Stimulated activated CD4-positive, alpha-beta T cell treated with anti-CD3 and anti-CD28 coated beads, Interleukin-1b, Interleukin-23, amount 100 ng/mL, for 48 hours (primary cell): ENCODE measurements at regions not wholly inside any gene's neighbourhood (a gene's known extent, or its start where the extent isn't known, plus 50 kb on each side); places are given as distances from the start of the nearest gene placed in this dataset.
"Not testable (repeated sequence)": the region's sequence is repeated elsewhere in the genome, so short reads cannot be mapped to it uniquely, and the experiment has no call there.

Source experiments
- DNase-seq: peaks from one replicate; pipeline ENCODE4 v3.0.0-alpha.2; 2020

DNA sequence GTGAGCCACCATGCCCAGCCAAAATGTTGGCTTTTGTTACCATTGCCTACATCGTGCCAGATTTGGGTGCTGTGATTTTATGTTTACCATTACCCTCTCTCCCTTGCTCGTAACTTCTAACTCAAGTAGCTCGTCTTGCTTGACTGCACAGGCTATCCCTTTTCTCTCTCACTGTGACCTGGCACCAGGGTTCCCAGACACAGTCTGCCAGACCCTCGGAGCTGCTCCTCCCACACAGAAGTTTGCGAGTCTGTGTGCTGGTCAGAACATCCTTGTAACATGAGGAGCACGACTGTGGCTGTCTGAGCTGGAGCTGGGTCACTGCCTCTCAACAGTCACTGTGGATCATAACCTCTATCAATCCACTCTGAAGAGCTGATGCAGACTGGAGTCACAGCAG lies 152.5 kb upstream of the ACKR3 start:
- no peak for DNase-seq

DNA sequence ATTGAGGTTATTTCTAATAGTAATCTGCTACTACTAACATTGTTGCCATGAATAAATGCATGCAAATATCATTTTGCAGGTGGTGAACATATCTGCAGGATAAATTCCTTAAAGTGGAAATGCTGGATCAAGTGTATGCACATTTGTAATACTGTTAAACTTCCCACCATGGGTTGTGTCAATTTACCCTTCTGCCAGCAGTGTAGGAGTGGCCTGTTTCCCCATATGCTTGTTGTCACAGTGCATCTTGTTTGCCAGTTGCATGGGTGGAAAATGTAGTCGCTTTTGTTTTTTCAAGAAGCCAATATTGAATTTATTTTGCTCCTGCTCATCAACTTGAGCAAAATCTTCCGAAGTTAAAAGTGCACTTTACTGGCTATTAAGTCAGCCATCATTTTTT lies 139.0 kb upstream of the ACKR3 start:
- DNase-seq, result no peak

DNA sequence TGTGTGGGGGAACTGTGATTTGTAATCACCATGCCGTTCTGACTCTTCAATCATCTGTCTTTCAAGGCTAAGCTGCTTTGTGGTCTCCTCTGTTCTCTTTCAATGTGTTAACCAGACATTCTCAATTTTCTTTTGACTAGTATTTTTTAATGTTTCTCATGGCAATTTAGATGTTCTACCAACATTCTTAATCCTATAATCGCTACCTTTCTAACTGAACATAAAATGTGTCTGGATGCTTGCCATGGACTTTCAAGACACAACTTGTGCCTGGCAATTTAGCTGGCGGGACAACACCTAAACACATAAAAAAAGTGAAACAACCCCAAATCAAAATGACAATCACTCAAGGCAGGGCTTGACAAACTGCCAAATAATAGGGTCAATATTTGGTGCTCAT lies 135.0 kb upstream of the ACKR3 start:
- DNase-seq, result no peak

DNA sequence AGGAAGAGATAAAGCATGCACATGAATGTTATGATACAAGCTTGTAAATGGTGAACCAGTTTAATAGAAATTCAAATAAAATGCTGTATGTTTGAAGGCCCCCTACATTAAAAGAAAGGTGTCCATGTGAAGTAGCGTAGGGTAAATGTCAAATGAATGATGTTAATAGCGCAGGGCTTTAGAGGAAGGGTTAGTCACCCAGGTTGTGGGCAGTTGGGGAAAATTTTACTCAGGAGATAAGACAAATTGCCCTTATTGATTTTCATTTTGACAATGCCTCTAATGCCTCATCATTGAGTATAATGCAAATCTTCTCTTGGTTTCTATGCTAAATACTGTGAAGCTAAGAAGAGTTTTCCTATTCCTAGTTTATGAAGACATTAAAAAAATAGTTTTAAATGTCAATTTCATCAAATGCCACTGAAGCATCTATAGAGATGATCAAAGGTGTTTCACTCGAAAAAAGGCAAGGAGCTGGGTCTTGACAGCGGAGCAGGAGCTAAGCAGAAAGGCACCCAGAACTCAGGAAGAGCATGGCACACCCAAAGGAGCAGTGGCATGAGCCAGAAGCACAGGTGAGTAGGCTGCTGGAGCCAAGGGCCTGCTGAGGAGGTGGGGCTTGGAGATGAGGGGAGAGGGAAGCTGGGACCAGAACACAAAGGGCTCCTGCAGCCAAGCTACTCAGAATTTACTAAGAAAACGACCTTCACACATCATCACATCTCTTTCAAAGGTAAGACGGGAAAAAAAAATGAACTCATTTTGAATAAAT lies 129.3 kb upstream of the ACKR3 start:
- no peak for DNase-seq

DNA sequence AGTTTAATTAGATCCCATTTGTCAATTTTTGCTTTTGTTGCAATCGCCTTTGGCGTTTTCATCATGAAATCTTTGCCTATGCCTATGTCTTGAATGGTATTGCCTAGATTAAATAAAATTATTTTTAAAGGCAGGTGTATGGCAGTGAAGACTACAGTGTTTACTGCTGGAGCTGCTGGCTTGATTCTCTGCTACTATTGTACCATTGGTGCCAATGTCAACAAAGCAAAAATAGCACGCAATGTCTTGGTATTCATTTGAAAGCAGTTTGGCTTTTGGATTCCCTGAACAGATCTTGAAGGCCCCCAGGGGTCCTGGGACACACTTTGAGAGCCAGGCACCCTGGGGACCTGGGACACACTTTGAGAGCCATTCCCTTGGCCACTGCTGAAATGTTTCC lies 125.4 kb upstream of the ACKR3 start:
- no peak for DNase-seq

DNA sequence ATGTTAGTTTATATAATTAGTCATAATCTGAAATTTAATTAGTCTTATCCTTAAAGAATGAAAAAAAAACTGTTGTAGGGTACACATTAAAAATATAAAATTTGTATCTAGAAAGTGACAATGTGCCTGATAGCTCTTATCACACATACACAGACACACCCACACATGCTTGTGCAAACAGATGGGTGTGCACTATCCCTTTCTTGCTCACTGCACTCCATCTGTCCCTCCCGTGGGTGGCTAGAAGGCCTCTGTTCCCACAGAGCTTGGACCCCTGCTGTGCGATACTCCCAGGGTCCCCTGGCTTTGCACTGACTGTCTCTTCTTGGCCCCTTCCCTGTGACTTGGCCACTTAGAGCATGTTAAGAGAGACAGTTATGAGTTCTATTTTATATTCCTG lies 123.9 kb upstream of the ACKR3 start:
- DNase-seq, result no peak

DNA sequence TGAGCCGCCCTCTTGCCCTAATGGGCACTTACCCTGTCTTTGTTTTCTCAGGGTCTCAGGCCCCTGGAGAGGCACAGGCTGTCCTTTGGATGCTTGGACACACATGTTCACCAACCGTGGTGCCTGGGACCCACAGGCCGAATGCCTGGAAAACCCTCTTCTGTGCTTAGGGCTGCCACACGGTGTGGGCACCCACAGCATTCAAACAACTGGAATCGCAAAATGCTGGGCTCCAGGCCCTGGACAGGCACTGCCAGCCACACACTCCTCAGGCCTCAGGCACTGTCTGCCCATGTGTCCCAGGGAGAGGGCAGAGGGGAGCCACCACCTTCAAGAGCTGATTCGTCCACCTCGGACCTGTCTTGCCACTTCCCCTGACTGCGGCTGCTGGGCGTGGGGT lies 123.1 kb upstream of the ACKR3 start:
- no peak for DNase-seq

DNA sequence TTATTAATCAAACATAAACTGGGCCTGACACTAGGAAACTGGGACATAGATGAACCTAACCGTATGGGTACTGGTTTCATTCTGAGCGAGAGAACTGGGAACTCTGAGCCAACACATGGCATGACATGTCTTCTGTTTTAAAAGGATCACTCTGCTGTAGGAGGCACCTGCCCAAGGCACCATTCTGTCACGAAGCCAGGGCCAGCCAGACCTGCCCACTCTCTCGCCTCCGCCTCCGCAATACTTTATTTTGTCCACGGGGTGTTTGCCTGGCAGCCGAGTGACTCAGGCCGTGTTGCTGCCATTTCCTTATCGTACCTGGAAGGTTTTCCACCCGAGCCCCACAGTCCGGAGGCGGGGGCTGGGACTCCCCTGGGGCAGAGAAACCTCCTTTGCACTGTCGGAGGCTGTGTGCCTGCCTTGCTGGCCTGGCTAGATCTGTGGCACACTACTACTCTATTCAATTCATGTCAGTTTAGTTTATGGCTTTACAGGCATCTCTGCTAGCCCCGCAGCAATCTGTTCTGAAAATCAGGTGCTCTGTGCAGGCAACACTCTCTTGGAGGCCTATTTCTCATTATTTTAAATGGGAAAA lies 120.4 kb upstream of the ACKR3 start:
- DNase-seq, result no peak

DNA sequence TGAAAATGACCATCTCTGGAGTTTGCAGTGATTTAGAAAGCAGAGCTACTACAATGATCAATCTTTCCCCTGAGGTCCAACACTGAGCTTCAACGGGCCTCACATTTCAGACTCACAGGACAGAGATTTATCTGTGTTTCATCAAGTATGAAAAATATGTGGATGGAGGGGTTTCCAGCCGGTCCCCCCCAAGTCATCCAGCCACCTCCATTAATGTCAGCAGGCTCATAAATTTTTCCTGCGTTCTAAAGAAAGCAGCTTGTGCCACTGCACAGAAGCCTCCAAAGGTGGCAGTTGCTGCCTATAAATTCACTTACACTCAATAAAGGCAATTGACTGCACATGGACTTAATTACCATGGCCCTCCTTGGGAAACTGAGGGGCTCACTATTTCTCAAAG lies 117.4 kb upstream of the ACKR3 start:
- DNase-seq, result no peak

DNA sequence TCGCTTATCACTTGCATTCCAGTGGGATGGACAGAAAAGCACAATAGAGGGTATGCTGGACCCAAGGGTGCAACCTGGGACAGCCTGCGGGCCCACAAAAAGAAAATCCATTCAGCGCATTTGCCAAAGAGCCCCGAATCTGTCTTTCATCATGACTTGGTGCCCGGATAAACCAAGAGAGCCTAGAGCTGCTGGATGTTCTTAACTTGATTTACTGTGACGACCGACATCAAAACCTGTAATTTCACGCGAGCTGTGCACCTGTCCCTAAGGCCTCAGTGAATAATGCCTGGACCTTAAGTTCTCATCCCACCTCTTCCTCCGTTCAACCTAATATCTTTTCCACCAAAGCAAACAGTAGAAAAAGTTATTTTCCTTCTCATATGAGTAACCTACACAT lies 115.5 kb upstream of the ACKR3 start:
- DNase-seq, result no peak

DNA sequence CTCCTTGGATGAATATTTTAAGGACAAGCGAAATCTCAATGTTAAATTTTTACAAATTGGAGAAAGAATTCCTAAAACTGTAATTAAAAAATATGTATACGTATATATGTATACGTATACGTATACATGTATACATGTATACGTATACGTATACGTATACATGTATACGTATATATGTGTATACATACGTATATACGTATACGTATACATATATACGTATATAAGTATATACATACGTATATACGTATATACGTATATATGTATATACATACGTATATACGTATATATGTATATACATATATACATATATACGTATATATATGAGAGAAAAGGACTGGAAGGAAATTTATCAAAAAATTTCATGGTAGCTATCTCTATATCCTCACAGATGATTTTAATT lies 110.2 kb upstream of the ACKR3 start:
- DNase-seq, result no peak

DNA sequence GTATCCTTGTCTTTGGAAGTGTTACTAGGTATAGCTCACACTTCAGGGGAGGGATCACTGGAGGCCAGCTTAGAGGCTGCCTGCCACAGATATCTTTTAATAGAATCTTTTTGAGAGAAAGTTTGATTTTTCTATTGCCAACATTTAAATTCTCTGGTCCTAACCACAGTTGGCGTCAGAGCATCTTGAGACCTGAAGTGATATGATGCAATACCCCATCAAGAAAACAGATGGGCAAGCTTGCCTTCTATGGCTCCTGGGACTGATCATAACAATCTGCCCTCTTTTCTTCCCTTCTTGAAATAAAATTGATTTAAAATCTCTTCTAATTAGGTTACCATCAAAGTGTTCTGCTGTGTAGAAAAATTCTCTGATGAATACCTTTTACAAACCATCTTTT lies 105.5 kb upstream of the ACKR3 start:
- DNase-seq, result no peak

DNA sequence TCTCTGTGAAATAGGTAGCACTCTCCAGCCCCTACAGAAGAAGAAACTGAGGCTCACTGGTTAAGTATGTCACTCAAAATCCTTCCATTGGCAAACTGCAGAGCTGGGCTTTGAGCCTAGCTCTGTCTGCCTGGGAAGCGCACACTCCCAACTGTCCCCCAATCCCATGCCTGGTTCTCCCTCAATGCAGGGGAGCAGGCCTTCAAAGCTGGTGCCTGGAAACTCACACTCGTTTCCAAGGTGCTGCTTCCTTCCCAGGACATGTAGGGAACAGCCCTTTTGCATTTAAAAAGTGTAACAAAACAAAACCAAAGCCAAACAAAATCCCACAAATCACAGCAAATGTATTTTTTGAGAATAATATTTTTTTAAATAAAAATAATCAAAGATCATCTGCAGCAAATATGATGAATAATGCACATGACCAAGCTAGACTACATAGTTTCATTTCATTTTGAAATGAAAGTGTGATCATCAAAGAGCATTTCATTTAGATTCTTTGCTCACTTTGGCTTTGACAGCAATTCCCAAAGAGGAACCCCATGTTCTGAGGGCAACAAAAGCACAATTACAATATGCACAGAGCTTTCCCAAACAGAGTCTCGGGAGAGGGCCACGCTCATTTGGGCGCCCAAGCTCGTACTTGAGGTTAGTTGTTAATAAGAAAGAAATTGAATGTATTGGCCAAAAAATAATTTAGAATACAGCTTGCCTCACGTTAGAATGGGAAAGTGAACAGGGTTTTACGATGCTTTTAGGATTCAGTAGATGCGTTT lies 96.7 kb upstream of the ACKR3 start:
- no peak for DNase-seq

DNA sequence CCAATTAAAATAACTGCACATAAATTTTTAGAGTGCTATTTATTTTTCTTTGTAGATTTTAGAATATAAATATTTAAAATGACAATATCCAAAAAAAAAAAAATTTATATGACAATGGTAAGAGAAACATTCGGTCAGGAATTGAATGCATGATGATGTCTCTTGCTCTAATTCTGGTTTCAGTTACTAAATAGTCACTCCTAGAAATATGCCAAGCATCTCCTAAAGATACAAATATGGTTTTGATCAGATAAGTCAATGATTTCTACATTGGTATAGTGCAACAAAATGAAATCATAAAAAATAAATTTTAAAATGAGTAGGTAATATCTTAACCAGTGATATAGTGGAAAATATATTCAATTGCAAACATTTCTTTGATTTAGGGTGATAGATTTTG lies 95.9 kb upstream of the ACKR3 start:
- DNase-seq, result no peak

DNA sequence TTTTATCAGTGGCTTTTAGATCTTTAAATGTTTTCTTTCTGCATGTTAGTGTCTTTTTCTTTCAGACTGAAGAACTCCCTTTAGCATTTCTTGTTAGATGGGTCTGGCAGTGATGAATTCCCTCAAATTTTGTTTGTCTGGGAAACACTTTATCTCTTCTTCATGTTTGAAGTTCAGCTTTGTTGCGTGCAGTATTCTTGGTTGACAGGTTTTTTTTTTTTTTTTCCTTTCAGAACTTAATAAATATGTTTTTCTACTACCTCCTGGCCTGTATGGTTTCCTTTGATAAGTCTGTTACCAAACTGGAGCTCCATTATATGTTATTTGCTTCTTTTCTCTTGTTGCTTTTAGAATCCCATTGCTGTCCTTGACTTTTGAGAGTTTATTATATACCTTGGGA lies 89.8 kb upstream of the ACKR3 start:
- DNase-seq, result no peak

DNA sequence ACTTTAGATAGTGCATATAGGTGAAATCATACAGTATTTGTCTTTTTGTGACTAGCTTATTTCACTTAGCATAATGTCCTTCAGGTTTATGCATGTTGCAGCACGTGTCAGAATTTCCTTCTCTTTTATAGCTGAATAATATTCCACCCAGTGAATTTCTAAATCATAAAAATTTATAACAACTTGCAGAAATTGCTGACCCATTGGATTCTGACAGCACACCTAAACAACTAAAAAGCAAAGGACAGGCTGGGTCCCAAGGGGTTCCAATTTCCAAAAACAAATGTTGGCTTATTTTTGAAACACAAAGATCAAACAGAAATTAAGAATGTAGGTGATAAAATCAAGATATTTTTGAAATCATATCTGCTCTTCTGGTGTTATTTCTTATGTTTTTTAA lies 86.5 kb upstream of the ACKR3 start:
- DNase-seq, result no peak

DNA sequence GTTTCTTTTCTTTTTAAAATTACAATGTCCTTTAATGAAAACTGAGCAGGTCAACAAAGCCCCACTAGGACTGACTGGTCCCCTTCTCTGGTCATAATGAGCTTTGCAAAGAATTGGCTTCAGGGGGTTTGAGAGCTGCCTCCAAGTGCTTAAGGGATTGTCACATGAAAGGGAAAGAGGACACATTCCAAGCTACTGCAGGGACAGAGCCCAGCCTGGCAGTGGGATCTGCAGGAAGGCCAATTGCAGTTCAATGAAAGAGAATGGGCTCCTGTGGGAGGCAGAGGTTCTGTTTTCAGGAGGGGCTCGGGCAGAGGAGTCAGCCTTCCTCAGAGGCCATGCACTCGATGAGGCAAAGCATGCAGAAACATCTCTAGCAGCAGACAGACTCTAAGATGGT lies 84.1 kb upstream of the ACKR3 start:
- DNase-seq, result no peak

DNA sequence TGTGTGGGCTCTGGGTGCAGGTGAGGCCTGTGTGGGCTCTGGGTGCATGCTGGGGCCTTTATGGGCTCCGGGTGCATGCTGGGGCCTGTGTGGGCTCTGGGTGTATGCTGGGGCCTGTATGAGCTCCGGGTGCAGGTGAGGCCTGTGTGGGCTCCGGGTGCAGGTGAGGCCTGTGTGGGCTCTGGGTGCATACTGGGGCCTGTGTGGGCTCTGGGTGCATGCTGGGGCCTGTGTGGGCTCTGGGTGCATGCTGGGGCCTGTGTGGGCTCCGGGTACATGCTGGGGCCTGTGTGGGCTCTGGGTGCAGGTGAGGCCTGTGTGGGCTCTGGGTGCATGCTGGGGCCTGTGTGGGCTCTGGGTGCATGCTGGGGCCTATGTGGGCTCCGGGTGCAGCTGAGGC lies 80.5 kb upstream of the ACKR3 start:
- not testable (repeated sequence) for DNase-seq

DNA sequence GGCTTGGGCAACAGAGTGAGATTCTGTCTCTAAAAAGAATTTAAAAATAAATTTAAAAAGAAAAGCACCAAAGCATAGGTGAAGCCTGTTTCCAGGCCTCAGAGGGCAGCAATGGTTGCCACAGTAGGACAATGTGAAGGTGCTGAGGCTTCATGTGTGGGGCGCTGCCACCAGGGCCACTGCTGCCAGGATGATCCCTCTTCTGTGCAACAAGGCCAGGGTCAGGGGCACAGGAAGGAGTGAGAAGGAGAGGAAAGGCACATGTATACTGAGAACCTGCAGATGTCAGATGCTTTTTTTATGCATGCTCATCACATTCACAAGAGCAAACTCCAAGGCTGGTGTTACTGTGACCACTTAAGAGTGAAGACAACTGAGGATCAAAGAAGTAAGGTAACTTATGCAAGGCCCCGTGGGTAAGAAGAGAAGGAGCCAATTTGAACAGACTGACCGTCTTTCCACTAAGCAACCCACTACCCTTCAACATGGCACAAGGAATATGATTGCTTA lies 79.7 kb upstream of the ACKR3 start:
- no peak for DNase-seq

DNA sequence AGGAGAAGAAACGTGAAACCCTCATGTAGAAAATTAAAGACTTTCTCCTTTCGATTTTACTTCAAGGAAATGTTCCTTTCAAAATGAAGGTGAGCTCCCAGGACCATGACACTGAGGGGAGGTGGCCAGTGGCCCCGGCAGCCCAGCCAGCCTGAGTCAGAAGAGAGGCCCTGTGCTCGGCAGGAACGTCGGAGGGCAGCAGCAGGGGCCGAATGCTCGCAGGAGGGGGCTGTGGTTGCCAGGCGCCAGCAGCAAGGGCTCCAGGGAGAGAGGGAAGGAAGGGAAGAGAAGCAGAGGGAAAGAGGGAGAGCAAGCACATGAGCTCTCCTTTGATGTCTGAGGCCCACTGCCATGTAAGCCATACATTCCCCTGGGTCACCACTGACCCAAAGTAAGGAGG lies 73.3 kb upstream of the ACKR3 start:
- DNase-seq, result no peak

DNA sequence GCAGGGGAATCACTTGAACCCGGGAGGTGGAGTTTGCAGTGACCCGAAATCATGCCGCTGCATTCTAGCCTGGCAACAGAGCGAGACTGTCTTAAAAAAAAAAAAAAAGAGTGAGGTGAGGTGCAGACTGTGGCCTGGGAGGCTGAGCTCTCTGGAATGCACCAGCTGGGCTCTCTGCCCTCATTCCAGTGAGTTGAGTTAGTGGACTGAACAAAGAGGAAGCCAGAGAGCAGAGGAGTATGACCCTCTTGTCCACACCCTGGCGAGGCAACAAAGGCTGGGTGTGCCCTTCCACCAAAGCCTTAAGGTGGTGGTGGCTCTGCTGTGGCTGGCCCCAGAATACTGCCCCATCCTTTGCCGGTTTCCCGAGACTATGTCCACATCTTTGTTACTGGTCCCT lies 71.3 kb upstream of the ACKR3 start:
- no peak for DNase-seq

DNA sequence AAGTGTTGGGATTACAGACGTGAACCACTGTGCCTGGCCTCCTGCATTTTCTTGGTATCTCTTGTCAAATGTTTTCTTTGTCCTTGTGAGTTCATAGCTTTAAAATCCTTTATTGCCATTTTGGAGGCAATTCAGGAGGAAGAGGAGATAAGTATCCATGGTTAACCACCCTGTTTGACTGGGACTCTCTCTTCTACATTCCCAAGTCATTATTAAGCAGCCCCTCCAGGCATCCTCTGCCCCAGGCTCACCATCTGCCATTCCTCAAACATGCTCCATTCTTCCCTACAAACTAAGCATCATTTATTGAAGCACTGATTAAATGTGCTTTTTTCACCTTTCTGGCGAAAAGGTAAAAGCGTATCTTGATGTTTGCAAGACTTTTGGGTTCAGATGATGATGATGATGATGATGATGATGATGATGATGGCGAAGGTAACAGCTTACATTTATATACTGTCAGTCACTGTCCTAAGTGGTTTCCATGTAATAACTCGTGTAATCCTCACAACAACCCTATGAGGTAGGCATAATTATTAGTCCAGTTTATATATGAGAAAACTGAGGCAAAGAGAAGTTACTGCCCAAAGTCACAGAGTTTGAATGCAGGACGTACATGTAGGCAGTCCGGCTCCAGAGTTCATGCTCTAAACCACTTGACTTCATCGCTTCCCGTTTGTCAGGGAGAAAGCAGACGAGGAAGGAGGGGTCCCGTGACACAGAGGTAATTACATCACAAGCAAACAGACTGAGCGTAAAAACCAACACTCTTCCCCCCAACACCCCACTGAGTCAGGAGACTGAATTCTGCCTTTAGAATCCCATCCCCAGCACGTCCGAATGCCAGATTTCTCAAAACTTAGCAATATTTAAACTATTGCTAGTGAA lies 69.7 kb upstream of the ACKR3 start:
- no peak for DNase-seq

DNA sequence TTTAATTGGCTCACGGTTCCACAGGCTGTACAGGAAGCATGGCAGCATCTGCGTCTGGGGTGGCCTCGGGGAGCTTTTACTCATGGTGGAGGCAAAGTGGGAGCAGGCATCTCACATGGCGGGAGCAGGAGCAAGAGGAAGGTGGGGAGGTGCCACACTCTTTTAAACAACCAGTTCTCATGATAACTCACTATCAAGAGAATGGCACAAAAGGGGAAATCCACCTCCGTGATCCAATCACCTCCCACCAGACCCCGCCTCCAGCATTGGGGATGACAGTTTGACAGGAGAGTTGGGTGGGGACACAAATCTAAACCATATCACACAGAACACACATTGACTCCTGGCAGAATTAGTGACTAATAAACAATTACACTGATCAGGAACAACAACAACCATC lies 68.6 kb upstream of the ACKR3 start:
- no peak for DNase-seq
